ENCODE measurements at regions not wholly inside any gene's neighbourhood (a gene's known extent, or its start where the extent isn't known, plus 50 kb on each side); places are given as distances from the start of the nearest gene placed in this dataset.

GRCh38 chr20:48049641-48050040 lies 264.4 kb upstream of the SULF2 start:
- TF ChIP-seq POLR2AphosphoS5 (IDR thresholded peaks at IDR 0.05; ENCODE audit: insufficient read depth in 1 of 2, low read depth in 1 of 2) (no peak), CTCF (IDR thresholded peaks at IDR 0.05) (no peak), POLR2A (IDR thresholded peaks at IDR 0.05) (no peak)
